Loucy (cell line): ENCODE measurements at regions not wholly inside any gene's neighbourhood (a gene's known extent, or its start where the extent isn't known, plus 50 kb on each side); places are given as distances from the start of the nearest gene placed in this dataset.

Experiments
- CTCF ChIP-seq: fragments of 200-600 bp; sonication (generic); conservative IDR thresholded peaks from 2 replicates; pipeline ENCODE4 v1.5.1; 2014; ENCODE audit warnings: mild to moderate bottlenecking, antibody characterized with exemption, low read length
- EZH2phosphoT487 ChIP-seq: fragments of 200-600 bp; IDR thresholded peaks from 2 replicates; pipeline ENCODE4 v1.6.1; 2018; ENCODE audit warnings: antibody characterized with exemption, mild to moderate bottlenecking, moderate library complexity, borderline replicate concordance

GRCh38 chr11:70567680-70568034 lies 169.3 kb downstream of the CTTN start:
- TF ChIP-seq CTCF (no peak), EZH2phosphoT487 (no peak)
